RWPE2 (cell line): ENCODE measurements at regions not wholly inside any gene's neighbourhood (a gene's known extent, or its start where the extent isn't known, plus 50 kb on each side); places are given as distances from the start of the nearest gene placed in this dataset.
A peak's percentile ranks its signal among the peaks of the same experiment; 100 is the strongest.

ENCODE experiments used
- ATAC-seq: fragments of 200-7000 bp; cut with Tn5 transposase; 3 replicates; pipeline ENCODE4 v1.9.1; 2021; ENCODE audit warnings: low read depth
- DNase-seq: peaks from one replicate; pipeline ENCODE4 v3.0.0-alpha.2; 2020; ENCODE audit warnings: low spot score
- H3K27ac ChIP-seq: fragments of 450-650 bp; 2 replicates; pipeline ENCODE4 v1.5.1; 2017; ENCODE audit warnings: mild to moderate bottlenecking; ENCODE audit not compliant: poor library complexity, severe bottlenecking
- H3K27me3 ChIP-seq: fragments of 250-450 bp; sonication (Bioruptor Pico); 2 replicates; pipeline ENCODE4 v1.5.1; 2021; ENCODE audit warnings: mild to moderate bottlenecking, moderate library complexity; ENCODE audit not compliant: insufficient read depth, poor library complexity, severe bottlenecking
- H3K36me3 ChIP-seq: fragments of 250-450 bp; sonication (Bioruptor Pico); 2 replicates; pipeline ENCODE4 v1.5.1; 2020; ENCODE audit warnings: low read depth, mild to moderate bottlenecking, moderate library complexity
- H3K4me1 ChIP-seq: fragments of 250-450 bp; sonication (Bioruptor Pico); 2 replicates; pipeline ENCODE4 v1.5.1; 2021; ENCODE audit warnings: mild to moderate bottlenecking, moderate library complexity; ENCODE audit not compliant: insufficient read depth, poor library complexity, severe bottlenecking
- H3K4me3 ChIP-seq: fragments of 250-450 bp; sonication (Bioruptor Pico); 2 replicates; pipeline ENCODE4 v1.5.1; 2021; ENCODE audit warnings: mild to moderate bottlenecking, moderate library complexity; ENCODE audit not compliant: severe bottlenecking
- H3K9me3 ChIP-seq: fragments of 250-450 bp; sonication (Bioruptor Pico); 2 replicates; pipeline ENCODE4 v1.5.1; 2021; ENCODE audit warnings: mild to moderate bottlenecking, moderate library complexity; ENCODE audit not compliant: severe bottlenecking
- CTCF ChIP-seq: fragments of 450-650 bp; IDR thresholded peaks from one replicate; pipeline ENCODE4 v1.5.1; 2017; ENCODE audit warnings: mild to moderate bottlenecking, moderate library complexity; ENCODE audit not compliant: poor library complexity, severe bottlenecking

GRCh38 chr15:69972436-69972835 lies 125.3 kb downstream of the TLE3 start:
- DNase-seq: no peak
- TF ChIP-seq CTCF: no peak
- ATAC-seq: no peak
- H3K36me3 ChIP-seq: no peaks in the 10 kb centered on the region
- H3K9me3 ChIP-seq: no peaks in the 10 kb centered on the region
- H3K4me1 ChIP-seq: no peaks in the 10 kb centered on the region
- H3K27ac ChIP-seq: no peak overlapping the region
- peaks cover 30% of the 10 kb centered on the region for H3K27me3 ChIP-seq
- H3K4me3 ChIP-seq: no peak overlapping the region

- TF ChIP-seq CTCF: no peak
- no peak overlapping the region for H3K4me3 ChIP-seq
- H3K27me3 ChIP-seq: peaks cover 30% of the 10 kb centered on the region
- no peak overlapping the region for H3K27ac ChIP-seq
- peak; percentile 87 for ATAC-seq
- H3K9me3 ChIP-seq: no peaks in the 10 kb centered on the region
- no peaks in the 10 kb centered on the region for H3K4me1 ChIP-seq
- no peak for DNase-seq
- no peaks in the 10 kb centered on the region for H3K36me3 ChIP-seq
Observed at GRCh38 chr15:69973102-69973714, 124.5 kb downstream of the TLE3 start.

GRCh38 chr15:69973880-69974279 lies 123.8 kb downstream of the TLE3 start:
- no peak for TF ChIP-seq CTCF
- no peak overlapping the region for H3K4me3 ChIP-seq
- ATAC-seq (no peak), DNase-seq (no peak)
- no peaks in the 10 kb centered on the region for H3K4me1 ChIP-seq
- H3K9me3 ChIP-seq: no peaks in the 10 kb centered on the region
- H3K36me3 ChIP-seq: no peaks in the 10 kb centered on the region
- H3K27ac ChIP-seq: no peak overlapping the region
- H3K27me3 ChIP-seq: peaks cover 26% of the 10 kb centered on the region

GRCh38 chr15:69974321-69974720 lies 123.4 kb downstream of the TLE3 start:
- TF ChIP-seq CTCF: no peak
- no peaks in the 10 kb centered on the region for H3K36me3 ChIP-seq
- no peak for DNase-seq

GRCh38 chr15:69976366-69976994 lies 121.2 kb downstream of the TLE3 start:
- TF ChIP-seq CTCF: no peak
- DNase-seq: no peak
- Histone ChIP-seq H3K27me3 (peaks cover 7% of the 10 kb centered on the region), H3K4me1 (no peaks in the 10 kb centered on the region), H3K9me3 (no peaks in the 10 kb centered on the region), H3K4me3 (no peak overlapping the region), H3K27ac (no peak overlapping the region), H3K36me3 (no peaks in the 10 kb centered on the region)
- ATAC-seq: no peak

More at GRCh38 chr15:69974321-69974720, 123.4 kb downstream of the TLE3 start:
- Histone ChIP-seq H3K27me3 (peaks cover 22% of the 10 kb centered on the region), H3K27ac (no peak overlapping the region), H3K9me3 (no peaks in the 10 kb centered on the region), H3K4me3 (no peak overlapping the region), H3K4me1 (no peaks in the 10 kb centered on the region)
- ATAC-seq: no peak
